Upper lobe of left lung (tissue), 4 donors: ENCODE measurements at regions not wholly inside any gene's neighbourhood (a gene's known extent, or its start where the extent isn't known, plus 50 kb on each side); places are given as distances from the start of the nearest gene placed in this dataset.
"Not testable (repeated sequence)": the region's sequence is repeated elsewhere in the genome, so short reads cannot be mapped to it uniquely, and the experiment has no call there.

Experiments
- CTCF ChIP-seq, 6 experiments: fragments of 450-650 bp in 4 of 6; fragments of 200-600 bp in 2 of 6; sonication (generic) in 2 of 6; IDR thresholded peaks; one replicate each; pipeline ENCODE4 v1.5.1; 2016 to 2019; ENCODE audit warnings: antibody characterized with exemption in 6 of 6
- POLR2A ChIP-seq, 4 donors: fragments of 450-650 bp; IDR thresholded peaks; one replicate each; pipeline ENCODE4 v1.5.1; 2016 to 2017; ENCODE audit warnings: antibody characterized with exemption in 4 of 4, mild to moderate bottlenecking in 2 of 4
- POLR2AphosphoS5 ChIP-seq, 2 donors: sonication (generic); formaldehyde crosslinking; IDR thresholded peaks; one replicate each; pipeline ENCODE4 v1.5.1; 2017; ENCODE audit warnings: antibody characterized with exemption in 2 of 2

- TF ChIP-seq CTCF, POLR2A, POLR2AphosphoS5 (IDR thresholded peaks at IDR 0.05): not testable (repeated sequence)
These were observed 783.8 kb downstream of the KCNJ2 start for GRCh38 chr17:70953140-70953539.
